Pulmonary artery endothelial cell (primary cell): ENCODE measurements at regions not wholly inside any gene's neighbourhood (a gene's known extent, or its start where the extent isn't known, plus 50 kb on each side); places are given as distances from the start of the nearest gene placed in this dataset.

Source experiments
- DNase-seq: peaks from one replicate; pipeline ENCODE4 v3.0.0-alpha.2; 2011; ENCODE audit warnings: low read depth, low spot score

GRCh38 chr15:95475067-95475466 lies 855.4 kb upstream of the NR2F2 start:
- no peak for DNase-seq

- DNase-seq: no peak
These were observed 851.2 kb upstream of the NR2F2 start for GRCh38 chr15:95479308-95479707.

- no peak for DNase-seq
These were observed 845.1 kb upstream of the NR2F2 start for GRCh38 chr15:95485367-95485766.

GRCh38 chr15:95486224-95486623 lies 844.3 kb upstream of the NR2F2 start:
- no peak for DNase-seq

- no peak for DNase-seq
These were observed 841.4 kb upstream of the NR2F2 start for GRCh38 chr15:95489103-95489502.

GRCh38 chr15:95492388-95493070 lies 838.0 kb upstream of the NR2F2 start:
- no peak for DNase-seq

GRCh38 chr15:95494971-95495541 lies 835.4 kb upstream of the NR2F2 start:
- no peak for DNase-seq

GRCh38 chr15:95497634-95498033 lies 832.9 kb upstream of the NR2F2 start:
- no peak for DNase-seq

GRCh38 chr15:95498961-95499360 lies 831.5 kb upstream of the NR2F2 start:
- no peak for DNase-seq

GRCh38 chr15:95499397-95499796 lies 831.1 kb upstream of the NR2F2 start:
- peak; percentile 72 for DNase-seq

GRCh38 chr15:95501865-95502264 lies 828.6 kb upstream of the NR2F2 start:
- DNase-seq: no peak

GRCh38 chr15:95503107-95503506 lies 827.4 kb upstream of the NR2F2 start:
- no peak for DNase-seq

GRCh38 chr15:95503640-95504225 lies 826.8 kb upstream of the NR2F2 start:
- no peak for DNase-seq

- DNase-seq: no peak
These were observed 818.8 kb upstream of the NR2F2 start for GRCh38 chr15:95511671-95512070.

GRCh38 chr15:95512906-95513305 lies 817.6 kb upstream of the NR2F2 start:
- DNase-seq: no peak

GRCh38 chr15:95519887-95520286 lies 810.6 kb upstream of the NR2F2 start:
- no peak for DNase-seq

- DNase-seq: no peak
These were observed 810.0 kb upstream of the NR2F2 start for GRCh38 chr15:95520511-95520910.

GRCh38 chr15:95520922-95521321 lies 809.6 kb upstream of the NR2F2 start:
- DNase-seq: no peak

- DNase-seq: no peak
These were observed 808.0 kb upstream of the NR2F2 start for GRCh38 chr15:95522533-95522932.

GRCh38 chr15:95528920-95529319 lies 801.6 kb upstream of the NR2F2 start:
- no peak for DNase-seq

GRCh38 chr15:95536638-95537037 lies 793.9 kb upstream of the NR2F2 start:
- no peak for DNase-seq

- DNase-seq: no peak
These were observed 791.8 kb upstream of the NR2F2 start for GRCh38 chr15:95538693-95539092.

- DNase-seq: no peak
These were observed 789.2 kb upstream of the NR2F2 start for GRCh38 chr15:95541301-95541700.
